DND-41 (cell line): ENCODE measurements at regions not wholly inside any gene's neighbourhood (a gene's known extent, or its start where the extent isn't known, plus 50 kb on each side); places are given as distances from the start of the nearest gene placed in this dataset.

Experiments
- EZH2 ChIP-seq: IDR thresholded peaks from 3 replicates; pipeline ENCODE4 v1.6.1; 2012; ENCODE audit warnings: borderline replicate concordance, low read depth, mild to moderate bottlenecking, moderate library complexity, low read length, inconsistent platforms; ENCODE audit not compliant: severe bottlenecking
- TF ChIP-seq, protein P1 (sequence below): IDR thresholded peaks from 2 replicates; pipeline ENCODE4 v1.5.1; 2012; ENCODE audit warnings: borderline replicate concordance, low read length, moderate library complexity, mild to moderate bottlenecking; ENCODE audit not compliant: poor library complexity, severe bottlenecking; ENCODE audit errors: extremely low read depth

DNA sequence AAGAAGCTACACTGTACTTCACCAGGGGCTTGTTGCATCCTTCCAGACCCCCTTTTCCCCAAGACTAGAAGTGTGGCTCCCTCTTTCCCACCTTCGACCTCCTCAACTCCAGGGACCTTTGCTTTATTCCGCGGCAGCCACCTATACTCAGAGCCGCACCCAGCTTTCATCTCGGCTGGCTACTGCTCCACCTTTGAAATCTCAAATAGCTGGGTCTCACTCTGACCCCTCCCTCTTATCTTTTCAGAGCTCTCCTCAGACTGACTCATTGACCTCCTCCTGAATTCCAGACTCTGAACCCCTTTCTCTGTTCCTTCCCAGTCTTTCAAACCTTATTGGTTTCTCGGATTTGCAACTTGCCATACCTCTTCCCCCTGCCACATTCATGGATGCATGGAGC, 144.7 kb upstream of the JUN start:
- TF ChIP-seq, protein P1, sequence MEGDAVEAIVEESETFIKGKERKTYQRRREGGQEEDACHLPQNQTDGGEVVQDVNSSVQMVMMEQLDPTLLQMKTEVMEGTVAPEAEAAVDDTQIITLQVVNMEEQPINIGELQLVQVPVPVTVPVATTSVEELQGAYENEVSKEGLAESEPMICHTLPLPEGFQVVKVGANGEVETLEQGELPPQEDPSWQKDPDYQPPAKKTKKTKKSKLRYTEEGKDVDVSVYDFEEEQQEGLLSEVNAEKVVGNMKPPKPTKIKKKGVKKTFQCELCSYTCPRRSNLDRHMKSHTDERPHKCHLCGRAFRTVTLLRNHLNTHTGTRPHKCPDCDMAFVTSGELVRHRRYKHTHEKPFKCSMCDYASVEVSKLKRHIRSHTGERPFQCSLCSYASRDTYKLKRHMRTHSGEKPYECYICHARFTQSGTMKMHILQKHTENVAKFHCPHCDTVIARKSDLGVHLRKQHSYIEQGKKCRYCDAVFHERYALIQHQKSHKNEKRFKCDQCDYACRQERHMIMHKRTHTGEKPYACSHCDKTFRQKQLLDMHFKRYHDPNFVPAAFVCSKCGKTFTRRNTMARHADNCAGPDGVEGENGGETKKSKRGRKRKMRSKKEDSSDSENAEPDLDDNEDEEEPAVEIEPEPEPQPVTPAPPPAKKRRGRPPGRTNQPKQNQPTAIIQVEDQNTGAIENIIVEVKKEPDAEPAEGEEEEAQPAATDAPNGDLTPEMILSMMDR = no peak
- no peak for TF ChIP-seq EZH2
